ENCODE measurements at regions not wholly inside any gene's neighbourhood (a gene's known extent, or its start where the extent isn't known, plus 50 kb on each side); places are given as distances from the start of the nearest gene placed in this dataset.
"Not testable (repeated sequence)": the region's sequence is repeated elsewhere in the genome, so short reads cannot be mapped to it uniquely, and the experiment has no call there.

DNA sequence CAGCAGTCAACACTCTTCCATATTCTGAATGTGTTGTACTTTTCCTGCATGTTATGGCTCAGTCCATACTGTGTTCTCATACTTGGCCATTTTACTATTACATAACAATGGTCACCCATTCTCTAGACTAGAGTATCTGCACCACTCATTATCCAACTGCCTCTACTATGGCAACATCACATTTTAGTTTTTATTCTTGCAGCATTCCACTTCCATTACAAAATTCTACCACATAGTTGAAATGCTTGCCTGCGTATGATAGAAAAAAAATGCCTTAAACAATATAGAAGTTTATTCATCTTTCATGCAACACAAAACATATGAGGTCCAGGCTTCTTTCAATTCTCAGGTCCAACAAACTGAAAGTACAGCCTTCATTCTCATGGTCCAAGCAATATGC, 128.0 kb downstream of the TENT5A start:
- DNase-seq (ENCODE audit: low read depth) = no peak

GRCh38 chr6:81623106-81623759, 129.2 kb downstream of the TENT5A start:
- peak; percentile 41 for DNase-seq (ENCODE audit: low read depth)

- no peak for DNase-seq (ENCODE audit: low read depth)
Observed at GRCh38 chr6:81621816-81622395, 130.6 kb downstream of the TENT5A start.

DNA sequence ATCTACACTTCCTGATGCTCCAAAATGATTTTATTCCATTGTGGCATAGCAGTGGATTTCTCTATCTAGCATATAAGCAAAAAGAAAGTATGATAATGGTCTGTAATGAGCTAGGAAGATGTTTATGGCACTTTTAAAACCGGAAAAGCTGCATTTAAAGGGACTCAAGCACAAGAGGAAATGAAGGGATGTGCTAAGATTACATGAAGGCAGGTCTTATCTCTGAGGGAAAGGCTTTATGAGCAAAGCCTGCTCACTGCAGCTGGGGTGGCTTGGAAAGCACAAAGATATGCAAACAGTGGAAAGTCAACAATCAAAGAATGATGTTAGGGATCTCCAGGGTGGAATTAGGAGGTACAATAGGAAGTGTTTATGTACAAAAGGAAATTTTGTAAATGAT, 138.2 kb downstream of the TENT5A start:
- DNase-seq (ENCODE audit: low read depth) = peak; percentile 71

GRCh38 chr6:81613606-81614005, 138.9 kb downstream of the TENT5A start:
- peak; percentile 71 for DNase-seq (ENCODE audit: low read depth)

DNA sequence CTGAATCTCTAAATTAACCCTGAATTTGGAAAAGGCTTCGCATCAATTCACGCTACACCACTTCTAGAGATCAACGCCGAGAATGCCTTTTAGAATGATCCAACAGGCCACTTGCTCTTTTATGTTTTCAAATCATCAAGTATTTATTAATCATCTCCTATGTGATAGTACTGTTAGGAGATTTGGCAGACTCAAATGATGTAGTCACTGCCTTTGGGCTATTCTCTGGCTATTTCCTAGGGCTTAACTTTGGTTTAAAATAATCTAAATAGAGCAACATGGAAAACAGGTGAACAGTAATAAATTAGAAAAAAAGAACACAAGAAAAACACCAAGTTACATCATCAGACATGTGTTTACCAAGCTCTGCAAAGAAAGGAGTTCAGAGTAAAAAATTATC, 140.3 kb downstream of the TENT5A start:
- DNase-seq (ENCODE audit: low read depth) = no peak

DNA sequence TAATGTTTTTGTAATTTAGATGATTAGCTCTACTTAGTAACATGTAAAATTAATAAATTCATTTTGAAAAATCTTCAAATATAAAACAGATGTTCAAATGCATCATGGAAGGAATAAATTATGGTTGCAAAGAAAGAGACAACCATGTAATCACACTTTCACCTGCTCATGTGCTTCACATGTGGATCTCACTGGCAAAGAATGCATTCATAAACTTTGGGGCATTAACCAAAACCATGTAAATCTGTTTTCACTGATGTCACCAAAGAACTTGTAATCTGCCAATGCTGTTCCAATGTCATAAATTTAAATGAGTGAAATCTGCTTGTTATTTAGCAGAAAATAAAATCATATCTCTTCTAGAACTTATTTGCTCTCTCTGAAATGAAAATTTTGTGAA, 142.7 kb downstream of the TENT5A start:
- no peak for DNase-seq (ENCODE audit: low read depth)

DNA sequence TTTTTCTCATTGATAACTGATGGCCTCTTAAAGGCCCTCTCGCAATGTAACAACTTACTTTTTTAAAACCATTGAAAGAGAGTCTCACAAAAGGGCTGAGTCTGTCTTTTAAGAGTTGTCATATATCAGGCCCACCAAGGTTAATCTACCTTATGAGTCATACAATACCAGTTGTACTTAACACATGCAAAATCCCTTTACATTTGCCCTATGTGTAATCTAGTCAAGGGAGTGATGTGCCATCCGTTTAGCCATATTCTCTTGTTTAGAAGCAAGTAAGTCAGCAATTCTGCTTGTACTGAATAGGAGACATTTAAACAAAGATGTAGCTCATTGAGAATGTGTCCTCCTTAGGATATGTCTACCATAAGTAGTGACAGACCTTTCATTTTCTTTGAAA, 143.7 kb downstream of the TENT5A start:
- peak; percentile 20 for DNase-seq (ENCODE audit: low read depth)

- DNase-seq (ENCODE audit: low read depth) = peak; percentile 10
Observed at GRCh38 chr6:81606965-81607381, 145.5 kb downstream of the TENT5A start.

- no peak for DNase-seq (ENCODE audit: low read depth)
Observed at GRCh38 chr6:81605526-81605925, 147.0 kb downstream of the TENT5A start.

DNA sequence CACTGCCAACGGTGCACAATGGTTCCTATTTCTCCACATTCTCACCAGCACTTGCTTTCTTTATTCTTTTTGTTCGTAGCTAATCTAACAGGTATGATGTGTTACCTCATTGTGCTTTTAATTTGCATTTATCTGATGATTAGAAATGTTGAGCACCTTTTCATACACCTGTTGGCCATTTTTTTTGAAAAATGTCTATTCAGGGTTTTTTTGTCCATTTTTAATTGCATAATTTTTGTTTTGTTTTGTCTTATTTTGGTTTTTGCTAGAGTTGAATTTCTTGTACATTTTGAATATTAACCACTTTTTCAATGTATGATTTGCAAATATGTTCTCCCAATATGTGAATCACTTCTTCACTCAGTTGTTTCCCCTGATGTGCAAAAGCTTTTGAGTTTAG, 150.6 kb downstream of the TENT5A start:
- no peak for DNase-seq (ENCODE audit: low read depth)

- DNase-seq (ENCODE audit: low read depth) = not testable (repeated sequence)
Observed at GRCh38 chr6:81600488-81600887, 152.0 kb downstream of the TENT5A start.

GRCh38 chr6:81594501-81594900, 158.0 kb downstream of the TENT5A start:
- DNase-seq (ENCODE audit: low read depth) = no peak

DNA sequence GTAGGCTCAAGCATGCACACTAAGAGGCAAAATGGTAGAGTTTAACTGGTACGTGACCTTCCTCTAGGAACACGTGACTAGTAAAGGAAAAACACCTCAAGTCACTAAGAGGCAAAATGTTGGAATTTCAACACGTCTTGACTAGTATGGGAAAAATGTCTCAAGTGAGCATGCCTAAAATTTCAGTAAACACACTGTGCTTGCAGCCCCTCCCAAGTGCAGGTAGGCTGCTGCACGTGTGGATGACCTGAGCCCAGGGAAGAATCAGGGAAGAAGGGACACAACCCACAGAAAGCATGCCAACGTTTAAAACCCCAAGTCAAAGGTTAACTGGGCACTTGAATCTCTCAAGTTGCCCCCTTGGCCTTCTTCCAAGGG, 162.2 kb downstream of the TENT5A start:
- DNase-seq (ENCODE audit: low read depth) = no peak

- no peak for DNase-seq (ENCODE audit: low read depth)
Observed at GRCh38 chr6:81589465-81590313, 162.8 kb downstream of the TENT5A start.

GRCh38 chr6:81585686-81586085, 166.8 kb downstream of the TENT5A start:
- DNase-seq (ENCODE audit: low read depth) = not testable (repeated sequence)

DNA sequence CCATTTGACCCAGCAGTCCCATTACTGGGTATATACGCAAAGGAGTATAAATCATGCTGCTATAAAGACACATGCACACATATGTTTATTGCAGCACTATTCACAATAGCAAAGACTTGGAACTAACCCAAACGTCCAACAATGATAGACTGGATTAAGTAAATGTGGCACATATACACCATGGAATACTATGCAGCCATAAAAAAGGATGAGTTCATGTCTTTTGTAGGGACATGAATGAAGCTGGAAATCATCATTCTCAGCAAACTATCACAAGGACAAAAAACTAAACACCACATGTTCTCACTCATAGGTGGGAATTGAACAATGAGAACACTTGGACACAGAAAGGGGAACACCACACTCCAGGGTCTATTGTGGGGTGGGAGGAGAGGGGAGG, 168.3 kb downstream of the TENT5A start:
- not testable (repeated sequence) for DNase-seq (ENCODE audit: low read depth)

DNA sequence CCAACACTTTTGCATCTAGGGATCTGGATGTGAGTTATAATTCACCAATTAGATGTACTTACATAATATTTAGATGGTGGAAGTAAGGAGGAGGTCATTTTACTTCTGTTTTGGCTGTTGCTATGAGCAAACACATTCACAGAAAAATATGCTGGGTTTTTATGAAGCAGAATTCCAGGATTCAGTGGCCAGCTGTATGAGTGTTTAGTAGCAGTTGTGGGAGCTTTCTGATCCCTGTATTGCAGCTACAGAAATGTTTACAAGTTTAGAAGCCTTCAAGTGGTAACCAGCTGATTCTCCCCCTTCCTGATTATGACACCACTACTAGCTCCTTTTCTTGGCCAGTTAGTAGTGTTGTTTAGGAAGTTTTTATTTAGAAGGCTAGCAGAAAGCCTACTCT, 177.0 kb downstream of the TENT5A start:
- DNase-seq (ENCODE audit: low read depth) = peak; percentile 39

DNA sequence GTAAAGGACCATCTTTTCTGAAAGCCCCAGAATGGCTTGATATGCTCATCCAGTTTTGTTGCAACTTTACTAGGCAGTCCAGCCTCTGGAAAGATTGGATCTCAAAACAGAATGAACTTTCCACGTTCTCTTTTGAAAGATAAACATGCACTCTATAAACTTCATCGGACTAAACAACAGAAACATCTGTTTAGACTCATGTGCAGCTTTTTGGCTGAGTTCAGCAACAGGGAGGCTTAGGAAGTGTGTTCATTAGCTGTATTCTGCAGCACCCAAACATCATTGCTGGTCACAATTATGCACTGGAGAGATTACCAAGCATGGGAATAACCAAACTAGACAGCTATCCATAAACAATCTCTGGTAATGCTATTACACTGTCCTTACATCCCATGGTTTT, 180.5 kb downstream of the TENT5A start:
- peak; percentile 39 for DNase-seq (ENCODE audit: low read depth)

GRCh38 chr6:81570681-81571080, 181.8 kb downstream of the TENT5A start:
- no peak for DNase-seq (ENCODE audit: low read depth)

GRCh38 chr6:81568973-81569372, 183.5 kb downstream of the TENT5A start:
- DNase-seq (ENCODE audit: low read depth) = no peak

- peak; percentile 20 for DNase-seq (ENCODE audit: low read depth)
Observed at GRCh38 chr6:81565071-81565470, 187.4 kb downstream of the TENT5A start.

DNA sequence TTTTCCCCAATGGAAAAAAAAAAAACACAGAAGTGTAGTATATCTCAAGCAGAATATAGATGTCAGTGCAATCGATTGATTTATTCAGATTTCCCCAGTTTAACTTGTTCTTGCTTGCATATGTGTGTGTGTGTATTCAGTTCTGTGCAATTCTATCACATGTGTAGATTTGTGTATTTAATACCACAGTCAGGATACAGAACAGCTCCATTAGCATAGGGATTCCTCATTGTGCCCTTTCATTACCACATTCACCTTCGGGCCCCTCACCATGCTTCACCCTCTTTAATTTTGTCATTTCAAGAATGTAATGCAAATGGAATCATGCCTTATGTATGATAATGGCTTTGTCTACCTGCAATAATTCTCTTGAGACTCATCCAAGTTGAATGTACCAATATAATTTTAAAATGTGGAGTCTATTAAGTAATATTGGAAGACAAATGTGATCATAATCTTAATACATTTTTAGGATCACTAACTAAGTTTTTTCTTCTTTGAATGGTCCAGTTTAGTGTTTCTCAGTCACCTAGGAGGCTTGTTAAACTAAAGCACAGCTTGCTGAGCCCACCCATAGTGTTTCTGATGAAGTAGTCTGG, 187.9 kb downstream of the TENT5A start:
- no peak for DNase-seq (ENCODE audit: low read depth)

Measured in amniotic epithelial cell (primary cell).